HG02840 (cell line): ENCODE measurements at regions not wholly inside any gene's neighbourhood (a gene's known extent, or its start where the extent isn't known, plus 50 kb on each side); places are given as distances from the start of the nearest gene placed in this dataset.
"Not testable (repeated sequence)": the region's sequence is repeated elsewhere in the genome, so short reads cannot be mapped to it uniquely, and the experiment has no call there.

ENCODE experiments used
- ATAC-seq: cut with Tn5 transposase; IDR thresholded peaks from one replicate; pipeline ENCODE4 v1.9.1; 2021; ENCODE audit warnings: mild to moderate bottlenecking, moderate library complexity, moderate number of reproducible peaks; ENCODE audit not compliant: unreplicated experiment, low FRiP score

DNA sequence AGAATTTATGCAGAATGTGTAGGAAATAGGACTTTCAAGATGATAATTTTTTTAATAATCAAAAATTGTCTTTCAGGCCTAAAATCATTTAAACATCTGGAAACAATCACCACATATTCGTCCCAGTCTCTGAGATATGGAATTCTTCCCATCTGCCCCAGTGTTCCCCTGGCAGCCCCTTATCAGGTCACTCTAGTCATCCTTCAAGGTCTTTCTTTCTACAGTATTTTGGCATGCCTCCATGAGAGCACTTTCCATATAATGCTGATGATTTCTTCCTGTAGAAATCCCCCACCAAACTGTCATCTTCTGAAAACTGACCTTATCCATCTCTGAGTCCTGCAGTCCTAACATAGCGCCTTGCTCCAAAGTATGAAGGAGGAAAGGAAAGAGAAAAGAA is 422.1 kb downstream of the RPS29 start:
- no peak for ATAC-seq

DNA sequence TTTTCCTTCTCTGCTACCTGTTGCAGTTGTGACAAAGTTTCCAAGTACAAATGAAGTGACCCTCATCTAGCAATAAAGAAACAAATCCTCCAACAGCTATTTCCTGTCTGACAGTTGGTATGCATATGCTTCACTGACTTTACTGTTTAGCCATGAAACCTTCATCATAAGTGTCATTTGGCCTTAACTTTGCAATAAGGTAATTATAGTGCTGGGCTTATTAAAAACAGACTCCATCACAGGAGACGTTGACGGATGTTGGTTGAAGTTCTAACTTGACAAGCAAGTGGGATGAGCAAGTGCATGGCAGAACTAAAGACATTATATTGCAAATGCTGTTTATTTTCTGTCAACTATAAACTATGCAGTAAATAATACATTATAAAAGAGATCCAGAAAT is 425.2 kb downstream of the RPS29 start:
- ATAC-seq: no peak

DNA sequence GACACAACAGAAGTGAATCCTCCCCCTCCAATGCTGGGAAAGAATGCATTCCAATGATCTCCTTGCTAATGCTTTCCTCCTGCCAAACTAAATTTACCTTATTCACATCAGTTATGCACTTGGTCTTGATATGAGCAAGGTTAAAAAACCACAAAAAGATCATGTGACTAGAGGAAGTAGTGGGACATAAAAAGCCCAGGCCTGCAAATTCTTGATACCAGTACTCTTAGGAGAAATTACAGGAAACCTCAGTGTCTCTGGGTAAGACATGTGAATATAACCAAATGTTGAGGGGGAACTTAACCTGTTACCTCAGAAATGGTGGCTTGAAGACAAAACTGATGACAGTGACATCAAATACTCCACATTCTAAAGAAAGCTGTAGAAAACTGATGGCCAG is 427.1 kb downstream of the RPS29 start:
- ATAC-seq: no peak

DNA sequence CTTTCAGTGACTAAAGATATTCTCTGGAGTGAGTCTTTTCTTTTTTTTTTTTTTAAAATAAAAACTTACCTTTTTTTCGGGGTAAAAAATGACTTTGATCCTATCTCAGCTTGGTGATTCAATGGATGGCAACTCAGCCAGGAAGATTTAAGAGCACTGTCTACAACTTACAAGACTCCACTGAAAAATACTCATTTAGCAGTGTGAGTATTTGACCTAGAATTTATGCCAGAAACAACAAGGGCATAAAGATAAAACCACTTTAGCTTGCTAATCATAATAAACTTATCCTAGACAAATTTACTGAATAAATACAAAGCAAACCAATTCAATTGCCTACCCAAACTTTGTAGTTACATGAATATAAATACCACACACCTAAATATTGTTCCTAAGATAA is 446.6 kb downstream of the RPS29 start:
- ATAC-seq: no peak

DNA sequence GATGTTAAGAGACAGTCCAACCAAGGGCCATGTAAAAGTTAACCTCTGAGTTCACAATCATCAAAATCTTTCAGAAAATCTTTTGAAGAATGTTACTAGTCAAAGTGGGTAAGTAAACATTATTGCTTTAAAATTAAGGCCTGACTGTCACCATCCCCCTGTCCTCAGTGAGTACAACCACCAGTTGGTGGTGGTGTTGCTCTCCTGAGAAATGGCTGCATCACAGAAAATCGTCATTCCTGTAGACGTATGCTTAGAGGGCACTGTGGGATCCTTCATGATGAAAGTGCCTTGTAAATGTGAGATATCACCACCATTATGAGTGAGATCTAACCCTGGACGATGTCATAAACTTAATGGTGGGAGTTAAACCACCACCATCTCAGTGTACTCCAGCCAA is 451.2 kb downstream of the RPS29 start:
- no peak for ATAC-seq

DNA sequence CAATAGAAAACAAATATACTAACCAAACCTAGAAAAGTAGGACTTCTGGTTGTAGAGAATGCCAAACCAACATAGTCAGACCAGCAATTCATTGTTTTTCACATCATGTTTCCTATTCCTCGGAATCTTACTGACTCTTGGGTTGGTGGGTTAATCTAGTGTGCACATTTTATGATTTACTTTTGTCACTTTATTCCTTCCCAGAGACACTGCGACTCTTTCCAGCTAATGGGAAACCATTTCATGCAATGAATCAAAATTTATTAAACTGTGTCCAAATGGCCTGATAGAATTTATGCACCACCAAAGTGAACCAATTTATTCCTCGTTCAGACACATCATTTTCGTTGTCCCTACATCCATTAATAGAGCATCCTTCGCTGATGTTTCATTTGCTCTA is 464.9 kb downstream of the RPS29 start:
- ATAC-seq: no peak

DNA sequence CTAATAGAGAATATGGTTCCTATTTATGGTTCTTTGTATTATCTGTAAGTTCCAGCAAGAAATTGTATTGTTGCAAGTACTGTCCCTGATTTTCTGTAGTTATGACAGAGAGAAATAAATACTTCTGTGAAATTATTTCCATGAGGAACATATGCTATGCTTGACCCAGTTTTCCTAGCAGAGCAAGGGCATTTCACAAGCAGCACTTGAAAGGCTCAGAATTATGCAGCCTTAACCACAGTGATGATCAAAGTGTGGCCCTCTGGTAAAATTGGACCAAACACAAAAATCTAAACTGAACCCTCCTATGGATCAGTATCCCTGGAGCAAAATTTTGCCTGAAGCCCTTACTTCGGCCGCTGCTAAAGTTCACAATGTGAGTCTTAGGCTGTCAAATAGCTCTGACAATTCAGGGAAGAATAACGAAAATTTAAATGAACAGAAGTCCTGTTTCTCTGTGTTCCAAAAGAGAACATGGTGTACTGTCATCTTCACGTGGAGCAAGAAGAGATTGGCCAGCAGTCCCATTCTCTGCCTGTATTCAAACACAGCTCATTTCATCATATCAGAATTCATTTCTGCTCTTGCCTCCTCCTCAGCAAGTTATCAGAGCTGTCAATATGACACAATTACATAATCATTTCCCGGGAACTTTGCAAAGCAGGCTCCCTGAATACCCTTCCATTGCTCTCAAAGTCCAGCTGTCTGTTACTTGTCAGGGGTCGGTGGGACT is 471.9 kb downstream of the RPS29 start:
- ATAC-seq: no peak

DNA sequence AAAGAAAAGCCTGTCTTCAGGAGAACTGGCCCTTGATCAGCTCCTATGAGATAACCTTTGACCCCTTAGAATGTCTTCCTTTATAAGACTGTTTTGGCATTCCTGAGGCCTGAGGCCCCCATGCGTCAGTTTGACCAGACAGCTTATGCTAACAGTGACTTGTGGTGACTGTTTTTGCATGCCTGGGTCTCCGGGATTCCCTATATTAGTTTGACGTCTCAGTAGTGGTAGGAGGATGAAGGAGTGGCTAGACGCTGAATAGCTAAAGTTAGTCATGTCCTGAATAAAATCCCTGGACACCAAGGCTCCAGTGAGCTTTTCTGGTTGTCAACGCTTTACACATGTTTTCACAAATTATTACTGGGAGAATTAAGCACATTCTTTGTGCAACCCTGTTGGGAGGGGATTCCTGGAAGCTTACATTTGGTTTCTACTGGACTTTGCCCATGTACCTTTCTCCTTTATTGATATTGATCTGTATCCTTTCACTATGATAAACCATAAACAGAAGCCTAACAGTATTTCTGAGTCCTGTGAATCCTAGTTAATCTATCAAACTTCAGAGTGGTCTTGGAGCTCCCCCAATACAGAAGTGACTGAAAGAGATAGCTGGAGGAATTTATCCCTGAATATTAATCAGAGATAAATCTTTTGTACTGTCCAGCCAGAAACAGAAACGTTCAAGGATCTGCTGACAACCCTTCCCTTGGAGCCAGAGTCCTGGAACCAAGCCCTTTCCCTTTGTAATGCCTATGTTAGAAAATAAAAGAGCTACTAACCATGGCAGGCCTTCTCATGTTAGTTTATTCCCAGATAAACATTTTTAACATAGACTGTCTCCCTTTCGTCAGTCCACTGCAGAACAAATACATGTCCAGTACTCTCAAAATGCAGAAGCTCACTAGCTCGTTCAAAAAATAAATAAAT is 479.2 kb downstream of the RPS29 start:
- ATAC-seq: no peak

DNA sequence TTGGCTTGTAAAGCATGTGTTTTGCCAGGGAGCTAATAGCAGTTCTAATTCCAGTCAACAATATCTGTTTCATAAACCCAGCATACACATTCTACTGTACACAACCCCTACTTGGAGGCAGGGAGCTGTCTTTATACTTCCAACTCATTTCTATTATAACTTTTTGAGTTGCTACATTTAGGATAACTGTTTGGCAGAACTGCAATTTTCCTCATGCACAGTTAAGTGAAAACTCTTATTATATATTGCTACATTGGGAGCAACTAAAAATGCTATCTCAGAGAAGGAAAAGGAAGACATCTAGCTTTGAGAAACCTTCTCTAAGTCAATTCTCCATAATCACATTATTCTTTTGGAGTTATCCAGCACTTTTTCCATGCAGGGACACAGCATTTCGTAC is 480.2 kb downstream of the RPS29 start:
- ATAC-seq: no peak

DNA sequence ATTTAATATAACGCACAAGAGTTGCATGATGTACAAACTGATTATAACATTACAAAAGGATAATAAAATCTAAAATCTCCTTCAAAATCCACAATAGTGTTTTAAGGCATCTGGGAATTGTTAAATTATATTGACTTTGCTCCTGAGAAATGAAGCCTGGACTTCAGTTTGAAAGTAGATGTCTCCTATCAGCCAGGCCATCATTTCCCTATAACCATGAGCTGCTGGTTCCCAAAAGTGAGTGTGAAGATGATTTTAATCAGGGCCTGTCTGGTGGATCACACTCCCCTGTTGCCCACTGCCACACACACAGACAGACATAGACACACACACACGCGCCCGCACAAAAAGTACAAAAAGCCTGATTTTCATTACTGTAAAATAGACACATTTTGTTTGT is 480.7 kb downstream of the RPS29 start:
- ATAC-seq: no peak

DNA sequence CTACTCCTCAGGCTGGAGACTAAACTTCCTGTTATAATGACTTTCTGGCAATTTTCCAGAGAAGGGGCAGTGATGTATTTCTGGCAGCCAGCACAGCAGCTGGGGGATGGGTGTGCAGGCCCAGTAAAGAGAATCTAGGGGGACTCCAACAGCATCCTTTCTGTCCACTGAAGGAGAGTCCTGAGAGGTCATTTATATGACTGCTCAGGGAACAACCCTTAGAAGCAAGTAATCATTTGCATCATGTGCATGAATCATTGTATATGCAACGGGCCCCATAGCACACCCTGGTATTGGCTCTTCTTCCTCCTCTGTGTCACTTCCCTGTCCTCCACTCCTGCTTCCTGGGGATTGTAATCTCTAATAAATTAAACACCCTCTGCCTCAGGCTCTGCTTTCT is 493.8 kb downstream of the RPS29 start:
- no peak for ATAC-seq

DNA sequence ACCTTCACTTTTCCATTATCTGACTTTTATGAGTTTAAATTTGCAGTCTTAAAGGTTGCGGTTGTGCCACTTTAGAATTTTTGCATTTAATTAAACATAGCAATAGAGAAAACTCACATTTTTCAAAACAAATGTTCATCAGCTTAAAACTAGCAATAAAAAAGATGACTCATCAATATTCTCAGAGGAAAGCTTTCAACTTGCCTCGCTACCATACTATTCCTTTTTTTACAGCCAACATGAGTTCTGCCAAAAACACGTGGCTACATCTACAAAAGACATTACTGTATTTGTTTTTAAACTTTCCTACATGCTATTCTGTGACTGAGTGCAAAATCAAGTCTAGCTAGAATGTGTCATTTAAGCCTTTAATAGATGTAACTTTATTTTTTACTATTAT is 497.1 kb downstream of the RPS29 start:
- ATAC-seq: no peak

DNA sequence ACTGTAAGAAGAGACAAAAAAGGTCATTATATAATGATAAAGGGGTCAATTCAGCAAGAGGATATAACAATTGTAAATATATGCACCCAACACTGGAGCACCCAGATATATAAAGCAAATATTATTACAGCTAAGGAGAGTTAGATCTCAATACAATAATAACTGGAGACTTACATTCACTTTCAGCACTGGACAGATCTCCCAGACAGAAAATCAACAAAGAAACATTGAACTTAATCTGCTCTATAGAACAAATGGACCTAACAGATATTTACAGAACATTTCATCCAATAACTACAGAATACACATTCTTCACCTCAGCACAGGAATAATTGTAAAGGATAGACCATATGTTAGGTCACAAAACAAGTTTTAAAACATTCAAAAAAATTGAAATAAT is 512.9 kb downstream of the RPS29 start:
- not testable (repeated sequence) for ATAC-seq

DNA sequence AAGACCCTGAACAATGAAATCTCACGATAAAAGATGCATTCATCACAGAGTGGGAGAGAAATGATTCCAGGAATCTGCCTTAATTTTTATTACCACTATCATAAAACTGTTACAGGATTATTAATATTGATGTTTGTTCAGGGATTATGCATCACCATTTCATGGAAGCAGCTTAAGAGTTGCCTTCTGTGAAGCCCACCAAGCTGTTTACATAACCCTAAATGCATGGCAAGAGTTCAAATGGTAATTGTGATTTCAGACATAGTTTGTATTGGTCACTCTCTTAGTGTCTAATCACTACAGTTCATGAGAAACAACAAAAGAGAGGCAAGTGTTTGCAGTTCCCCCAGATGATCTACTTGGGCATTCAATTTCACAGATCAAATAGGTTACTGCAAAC is 527.7 kb downstream of the RPS29 start:
- no peak for ATAC-seq

DNA sequence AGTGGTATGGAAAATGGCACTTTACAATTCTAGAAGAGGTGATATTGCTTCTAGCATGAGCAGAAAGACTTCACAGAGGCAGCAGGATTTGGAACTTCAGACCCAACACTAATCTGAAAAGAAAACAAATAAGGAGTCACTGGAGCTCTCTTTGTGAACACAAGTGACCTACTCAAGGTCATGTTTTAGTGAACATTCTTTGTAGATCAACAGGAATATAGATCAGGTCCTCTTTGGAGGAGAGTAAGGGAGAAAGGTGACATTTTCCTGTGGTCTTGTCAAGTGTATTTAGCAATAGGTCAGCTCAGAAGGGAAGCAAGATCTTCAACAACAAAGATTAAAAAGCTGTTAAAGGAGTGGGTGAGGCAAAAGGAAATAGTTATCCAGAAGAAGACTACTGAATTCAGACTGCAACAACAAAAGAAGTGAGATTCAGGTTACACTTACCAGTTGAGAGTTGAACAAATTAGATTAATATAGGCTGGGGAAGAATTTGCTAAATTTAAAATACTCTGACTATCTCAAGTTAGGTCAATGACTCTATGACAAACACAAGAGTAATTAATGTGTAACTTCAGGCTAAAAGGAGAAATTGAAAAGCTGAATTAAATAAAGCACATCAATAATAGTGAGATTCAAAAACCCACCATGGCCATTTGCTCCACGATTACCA is 528.2 kb downstream of the RPS29 start:
- no peak for ATAC-seq

DNA sequence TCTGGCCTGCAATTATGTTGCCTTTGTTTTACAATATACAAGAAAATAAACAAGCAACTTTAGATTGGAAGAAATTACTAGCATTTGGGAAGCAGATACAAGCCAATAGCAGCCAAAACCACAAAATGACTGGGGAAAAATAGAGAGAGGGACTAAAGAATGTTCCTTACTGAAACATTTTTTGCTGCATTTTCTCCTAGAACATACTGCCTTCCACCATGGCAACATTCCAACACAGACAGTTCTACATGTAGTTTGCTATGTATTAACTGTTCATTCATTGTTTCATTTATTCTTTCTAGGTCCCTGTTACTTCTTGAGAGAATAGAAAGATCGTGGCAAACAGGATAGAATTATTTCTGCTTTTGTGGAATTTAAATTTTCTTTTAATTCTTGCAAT is 530.2 kb downstream of the RPS29 start:
- no peak for ATAC-seq

DNA sequence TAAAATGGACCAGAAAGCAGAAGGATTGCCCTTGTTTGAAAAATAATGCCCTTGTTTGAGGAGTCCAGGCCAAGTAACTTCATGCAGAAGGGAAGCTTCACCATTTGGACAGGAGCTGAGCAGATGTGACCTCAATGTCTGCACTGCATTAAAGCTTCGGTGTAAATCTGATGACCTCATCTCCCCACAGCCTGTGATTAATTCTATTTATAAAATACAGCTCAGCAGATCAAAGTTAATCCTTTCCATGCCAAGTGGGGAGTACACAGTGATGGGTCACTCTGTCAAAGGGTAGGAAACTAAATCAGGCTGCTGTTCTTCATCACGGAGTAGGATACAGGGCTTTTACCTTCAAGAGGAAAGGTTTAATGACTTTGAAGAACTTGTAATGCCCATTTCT is 533.7 kb downstream of the RPS29 start:
- no peak for ATAC-seq

DNA sequence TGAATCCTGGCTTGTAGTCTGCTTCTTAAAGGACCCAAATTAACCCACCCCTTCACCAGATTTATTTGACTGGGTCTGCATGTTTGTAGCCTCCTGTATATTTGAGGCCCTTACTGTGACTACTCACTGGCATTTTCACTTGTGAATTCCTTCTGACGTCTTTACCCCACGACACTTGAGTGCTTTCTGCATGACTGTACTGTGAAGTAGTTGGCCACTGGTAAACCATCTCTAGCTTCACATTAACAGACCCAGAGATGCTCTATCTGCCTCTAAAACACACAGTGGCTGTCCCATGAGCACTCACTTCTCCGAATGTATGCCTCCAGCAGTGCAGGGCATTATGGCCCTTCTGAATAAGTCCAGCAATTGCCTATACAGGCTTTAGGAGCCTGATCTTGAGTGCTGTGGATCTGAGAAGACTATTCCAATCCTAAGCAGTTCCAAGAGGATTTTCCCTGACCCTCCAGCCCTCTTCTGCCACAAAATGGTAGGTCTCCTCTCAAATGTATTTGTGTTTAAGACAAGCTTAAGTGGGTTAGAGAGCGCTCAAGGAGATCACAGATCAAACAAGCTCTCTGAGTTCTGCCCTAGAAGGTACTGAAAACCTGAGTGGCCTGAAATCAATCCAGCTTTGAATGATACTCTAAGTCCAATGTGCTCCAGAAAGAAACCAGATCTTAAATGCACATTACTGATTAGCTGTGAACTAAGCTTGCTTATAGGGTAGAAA is 534.7 kb downstream of the RPS29 start:
- ATAC-seq: no peak

DNA sequence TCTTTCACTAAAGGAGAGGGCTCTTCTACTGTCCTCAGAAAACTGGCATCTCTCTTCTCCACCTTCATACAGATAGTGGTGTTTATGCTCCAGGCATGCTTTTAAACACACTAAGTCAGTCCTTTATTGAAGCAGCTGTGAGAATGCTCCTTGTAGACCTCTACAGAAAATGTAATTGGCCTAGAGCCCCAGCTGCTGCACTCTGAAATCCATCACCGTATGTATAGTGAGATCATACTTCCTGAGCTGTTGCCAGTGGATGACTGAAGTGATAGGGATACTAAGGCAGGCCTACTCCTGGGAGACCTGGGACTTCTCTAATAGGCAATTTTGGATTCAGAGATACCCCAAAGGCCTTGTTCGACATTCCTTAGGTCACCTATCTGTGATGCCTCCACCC is 535.4 kb downstream of the RPS29 start:
- ATAC-seq: no peak

DNA sequence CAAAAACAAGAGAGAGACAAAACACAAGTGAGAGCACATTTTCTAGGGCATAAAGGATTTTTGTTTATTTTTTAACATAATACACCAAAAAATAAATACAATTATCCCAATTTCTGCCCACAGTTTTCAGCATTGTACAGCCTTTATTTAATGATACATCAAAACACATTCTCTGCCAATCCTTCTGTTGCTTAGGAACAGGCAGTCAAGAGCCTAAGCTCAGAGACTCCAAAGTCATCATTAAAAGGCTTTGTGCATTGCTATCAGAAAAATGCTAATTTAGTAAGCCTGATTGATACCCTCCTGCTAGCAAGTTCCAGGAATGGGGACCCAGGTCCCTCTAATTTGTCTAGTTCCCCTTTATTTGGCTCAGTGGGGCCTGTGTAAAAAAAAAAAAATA is 536.5 kb downstream of the RPS29 start:
- no peak for ATAC-seq

DNA sequence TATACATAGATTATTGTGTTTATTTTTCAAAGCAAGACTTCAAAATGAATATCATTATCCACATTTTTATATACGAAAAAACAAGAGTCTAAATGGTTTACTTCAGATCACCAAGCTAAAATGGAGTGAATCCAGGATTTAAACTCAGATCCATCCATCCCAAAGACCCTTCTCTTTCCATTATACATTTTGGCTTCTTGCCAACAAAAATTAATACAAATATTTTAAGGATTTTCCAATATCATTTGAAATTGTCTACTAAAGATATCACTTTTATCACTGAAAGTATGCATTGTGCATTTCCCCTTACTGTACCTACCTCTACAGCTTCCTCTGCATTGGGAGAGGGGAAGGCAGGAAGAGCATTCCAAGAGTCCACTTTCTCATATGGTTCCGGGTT is 541.2 kb downstream of the RPS29 start:
- ATAC-seq: no peak
